ENCODE measurements at regions not wholly inside any gene's neighbourhood (a gene's known extent, or its start where the extent isn't known, plus 50 kb on each side); places are given as distances from the start of the nearest gene placed in this dataset.

DNA sequence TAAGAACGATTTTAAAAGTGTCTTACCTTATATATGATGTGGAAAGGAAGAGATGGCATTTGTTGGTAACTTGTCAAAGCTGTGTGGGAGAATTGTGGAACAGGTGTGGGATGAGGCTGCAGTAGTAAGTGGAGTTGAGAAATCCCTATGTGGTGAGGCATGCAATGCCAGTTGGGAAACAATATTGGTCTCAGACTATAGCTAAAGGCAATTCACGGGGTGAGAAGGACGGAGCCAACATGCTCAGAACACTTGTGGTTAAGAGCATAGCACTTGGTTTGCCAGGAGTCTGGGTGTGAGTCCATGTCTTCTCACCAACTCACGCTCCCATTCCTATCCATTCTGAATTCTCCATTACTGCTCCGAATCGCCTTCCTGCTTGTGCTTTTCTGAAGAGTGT lies 615.6 kb upstream of the ADAMTS9 start:
- ATAC-seq (ENCODE audit: low FRiP score) (no peak), DNase-seq (no peak)
- H3K36me3 ChIP-seq (ENCODE audit: control insufficient read depth in 1 of 2, insufficient read depth in 2 of 2, low read length in 1 of 2), result no peaks in the 10 kb centered on the region
- H3K27ac ChIP-seq (ENCODE audit: low read depth in 1 of 2, low read length in 2 of 2), result no peak overlapping the region
- H3K4me1 ChIP-seq (ENCODE audit: control insufficient read depth in 1 of 2, insufficient read depth in 2 of 2, low read length in 2 of 2), result no peaks in the 10 kb centered on the region
- peaks cover 1% of the 10 kb centered on the region for H3K9me3 ChIP-seq (ENCODE audit: control insufficient read depth, low read length)
- H3K4me3 ChIP-seq (ENCODE audit: low read length in 2 of 2), result no peak overlapping the region
- 82 to 89% methylated on average over 6 of the region's 6 CpGs for WGBS, 2 donors
- no peaks in the 10 kb centered on the region for H3K27me3 ChIP-seq (ENCODE audit: control insufficient read depth in 1 of 2, insufficient read depth in 2 of 2, low read length in 1 of 2)
- intact Hi-C loops (cut with DNase I), result no loop called here

DNA sequence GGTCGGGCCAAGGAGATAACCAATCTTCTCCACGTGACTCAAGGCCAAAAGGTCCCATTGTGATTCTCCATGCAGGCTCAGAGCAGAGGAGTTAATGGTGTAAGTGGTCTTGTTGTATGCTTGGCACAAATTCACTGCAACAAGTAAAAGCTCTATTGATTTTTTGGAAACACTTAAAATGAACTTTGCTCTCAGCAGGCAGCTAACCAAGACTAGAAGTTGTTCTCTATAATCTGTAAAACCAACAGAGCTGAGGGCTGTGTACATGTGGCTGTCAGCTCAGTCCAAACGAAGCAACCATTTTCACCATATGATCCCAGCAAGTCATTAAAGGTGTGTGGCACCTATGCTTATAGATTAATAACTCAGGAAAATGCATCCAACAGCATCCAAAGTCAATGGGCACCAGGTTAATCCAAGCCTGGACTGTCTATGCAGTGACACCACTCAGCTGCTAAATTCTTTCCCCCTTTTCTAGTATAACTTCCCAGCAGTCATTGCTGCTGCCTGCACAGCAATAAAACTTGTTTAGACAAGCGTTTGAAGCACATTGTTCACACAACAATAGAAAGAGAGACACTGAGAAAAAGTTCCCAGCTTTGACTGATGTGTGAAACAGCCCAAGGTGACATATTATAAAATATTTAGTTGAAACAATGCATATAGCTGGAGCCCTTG lies 603.8 kb upstream of the ADAMTS9 start:
- Histone ChIP-seq H3K27me3 (ENCODE audit: control insufficient read depth in 1 of 2, insufficient read depth in 2 of 2, low read length in 1 of 2) (no peaks in the 10 kb centered on the region), H3K4me3 (ENCODE audit: low read length in 2 of 2) (no peak overlapping the region), H3K27ac (ENCODE audit: low read depth in 1 of 2, low read length in 2 of 2) (no peak overlapping the region), H3K4me1 (ENCODE audit: control insufficient read depth in 1 of 2, insufficient read depth in 2 of 2, low read length in 2 of 2) (no peaks in the 10 kb centered on the region), H3K36me3 (ENCODE audit: control insufficient read depth in 1 of 2, insufficient read depth in 2 of 2, low read length in 1 of 2) (no peaks in the 10 kb centered on the region), H3K9me3 (ENCODE audit: control insufficient read depth, low read length) (no peaks in the 10 kb centered on the region)
- 77 to 80% methylated on average over 4 of the region's 4 CpGs for WGBS, 2 donors
- DNase-seq (no peak), ATAC-seq (ENCODE audit: low FRiP score) (no peak)
- intact Hi-C loops (cut with DNase I), result no loop called here

DNA sequence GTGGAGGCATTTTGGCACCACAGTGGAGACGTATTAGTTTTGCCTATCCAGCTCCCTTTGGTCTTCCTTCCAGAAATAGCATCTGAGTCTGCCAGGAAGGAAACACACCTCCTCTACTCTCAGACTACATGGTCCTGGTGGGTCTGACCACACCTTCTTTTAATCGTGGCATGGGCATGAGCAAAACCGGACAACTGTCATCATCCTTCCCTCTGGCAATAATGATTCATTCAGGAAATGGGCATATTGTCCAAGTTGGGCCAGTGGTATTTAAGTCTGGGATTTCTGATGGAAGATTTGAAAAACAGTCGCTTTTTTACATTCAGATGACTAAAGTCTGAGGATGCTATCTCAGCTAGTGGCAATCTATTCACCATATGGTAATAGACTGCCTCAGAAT lies 601.0 kb upstream of the ADAMTS9 start:
- 74 to 79% methylated on average over 4 of the region's 4 CpGs for WGBS, 2 donors
- intact Hi-C loops (cut with DNase I), result no loop called here
- DNase-seq, result no peak
- Histone ChIP-seq H3K27me3 (ENCODE audit: control insufficient read depth in 1 of 2, insufficient read depth in 2 of 2, low read length in 1 of 2) (no peaks in the 10 kb centered on the region), H3K36me3 (ENCODE audit: control insufficient read depth in 1 of 2, insufficient read depth in 2 of 2, low read length in 1 of 2) (no peaks in the 10 kb centered on the region), H3K4me1 (ENCODE audit: control insufficient read depth in 1 of 2, insufficient read depth in 2 of 2, low read length in 2 of 2) (no peaks in the 10 kb centered on the region), H3K27ac (ENCODE audit: low read depth in 1 of 2, low read length in 2 of 2) (no peak overlapping the region), H3K9me3 (ENCODE audit: control insufficient read depth, low read length) (no peaks in the 10 kb centered on the region), H3K4me3 (ENCODE audit: low read length in 2 of 2) (no peak overlapping the region)
- no peak for ATAC-seq (ENCODE audit: low FRiP score)

DNA sequence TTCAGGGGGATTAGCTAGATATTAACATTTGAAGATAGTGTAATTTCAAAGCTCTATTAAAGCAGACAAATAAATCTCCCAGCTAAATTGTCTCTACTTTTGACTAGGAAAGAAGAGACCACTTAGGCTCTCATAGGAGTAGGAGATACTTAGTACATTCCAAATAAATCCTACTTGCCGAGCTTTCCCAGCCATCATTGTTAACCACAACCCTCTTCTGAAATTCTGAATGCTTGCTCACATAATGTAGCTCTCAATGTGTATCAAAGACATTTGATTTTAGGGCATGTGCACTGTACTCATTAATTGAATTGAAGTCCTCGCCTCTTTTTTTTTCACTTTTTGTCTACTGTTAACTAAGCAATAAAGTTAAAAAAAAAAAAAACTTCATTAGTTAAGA lies 598.2 kb upstream of the ADAMTS9 start:
- 87 to 90% methylated on average over 2 of the region's 2 CpGs for WGBS, 2 donors
- intact Hi-C loops (cut with DNase I), result no loop called here
- no peaks in the 10 kb centered on the region for H3K9me3 ChIP-seq (ENCODE audit: control insufficient read depth, low read length)
- H3K27ac ChIP-seq (ENCODE audit: low read depth in 1 of 2, low read length in 2 of 2), result no peak overlapping the region
- no peak overlapping the region for H3K4me3 ChIP-seq (ENCODE audit: low read length in 2 of 2)
- no peaks in the 10 kb centered on the region for H3K36me3 ChIP-seq (ENCODE audit: control insufficient read depth in 1 of 2, insufficient read depth in 2 of 2, low read length in 1 of 2)
- DNase-seq (no peak), ATAC-seq (ENCODE audit: low FRiP score) (no peak)
- H3K4me1 ChIP-seq (ENCODE audit: control insufficient read depth in 1 of 2, insufficient read depth in 2 of 2, low read length in 2 of 2), result no peaks in the 10 kb centered on the region
- H3K27me3 ChIP-seq (ENCODE audit: control insufficient read depth in 1 of 2, insufficient read depth in 2 of 2, low read length in 1 of 2), result no peaks in the 10 kb centered on the region

DNA sequence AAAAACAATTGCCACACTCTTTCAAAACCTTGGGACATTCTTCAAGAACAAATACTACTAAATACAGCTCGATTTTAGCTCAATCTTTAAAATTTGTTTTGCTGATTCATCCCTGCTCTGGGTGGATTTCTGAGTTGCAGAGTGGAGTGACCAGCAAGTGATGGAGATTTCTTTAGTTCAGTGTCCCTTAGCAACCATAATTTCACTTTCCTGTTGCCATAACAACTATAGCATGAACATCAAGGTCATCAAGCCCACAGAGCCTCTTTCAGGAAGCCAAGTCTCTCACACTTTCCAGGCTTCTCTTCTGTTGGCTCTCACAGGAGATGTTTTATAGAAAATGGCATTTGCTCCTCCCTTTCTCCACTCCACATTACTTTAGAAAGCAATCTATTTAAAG lies 597.2 kb upstream of the ADAMTS9 start:
- intact Hi-C loops (cut with DNase I), result no loop called here
- H3K4me1 ChIP-seq (ENCODE audit: control insufficient read depth in 1 of 2, insufficient read depth in 2 of 2, low read length in 2 of 2), result no peaks in the 10 kb centered on the region
- H3K36me3 ChIP-seq (ENCODE audit: control insufficient read depth in 1 of 2, insufficient read depth in 2 of 2, low read length in 1 of 2), result no peaks in the 10 kb centered on the region
- WGBS, 2 donors, result 28 to 38% methylated on average over 1 of the region's 1 CpG
- ATAC-seq (ENCODE audit: low FRiP score) (no peak), DNase-seq (no peak)
- no peak overlapping the region for H3K27ac ChIP-seq (ENCODE audit: low read depth in 1 of 2, low read length in 2 of 2)
- no peak overlapping the region for H3K4me3 ChIP-seq (ENCODE audit: low read length in 2 of 2)
- no peaks in the 10 kb centered on the region for H3K9me3 ChIP-seq (ENCODE audit: control insufficient read depth, low read length)
- H3K27me3 ChIP-seq (ENCODE audit: control insufficient read depth in 1 of 2, insufficient read depth in 2 of 2, low read length in 1 of 2), result no peaks in the 10 kb centered on the region

DNA sequence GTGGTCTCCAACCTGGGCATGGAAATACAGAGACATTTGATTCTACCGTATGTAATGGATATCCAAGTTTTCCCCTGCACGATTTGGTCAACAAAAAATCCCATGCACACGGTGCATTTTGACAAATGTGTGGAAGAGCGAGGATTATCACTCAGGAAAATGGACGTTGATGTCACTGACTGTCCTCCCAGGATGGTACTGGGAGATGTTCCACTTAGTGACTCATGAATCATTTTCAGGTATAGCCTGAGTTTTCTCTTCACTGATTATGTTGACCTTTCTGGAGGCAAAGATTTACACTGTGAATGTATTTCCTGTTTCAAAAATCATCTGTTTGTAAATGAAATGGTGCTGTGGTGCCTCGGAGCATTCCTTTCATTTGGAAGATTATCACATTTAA lies 596.7 kb upstream of the ADAMTS9 start:
- no peak for ATAC-seq (ENCODE audit: low FRiP score)
- no peak overlapping the region for H3K4me3 ChIP-seq (ENCODE audit: low read length in 2 of 2)
- WGBS, 2 donors, result 85 to 86% methylated on average over 6 of the region's 6 CpGs
- DNase-seq, result no peak
- no peak overlapping the region for H3K27ac ChIP-seq (ENCODE audit: low read depth in 1 of 2, low read length in 2 of 2)
- H3K36me3 ChIP-seq (ENCODE audit: control insufficient read depth in 1 of 2, insufficient read depth in 2 of 2, low read length in 1 of 2), result no peaks in the 10 kb centered on the region
- no peaks in the 10 kb centered on the region for H3K4me1 ChIP-seq (ENCODE audit: control insufficient read depth in 1 of 2, insufficient read depth in 2 of 2, low read length in 2 of 2)
- no peaks in the 10 kb centered on the region for H3K27me3 ChIP-seq (ENCODE audit: control insufficient read depth in 1 of 2, insufficient read depth in 2 of 2, low read length in 1 of 2)
- H3K9me3 ChIP-seq (ENCODE audit: control insufficient read depth, low read length), result no peaks in the 10 kb centered on the region
- intact Hi-C loops (cut with DNase I), result no loop called here

DNA sequence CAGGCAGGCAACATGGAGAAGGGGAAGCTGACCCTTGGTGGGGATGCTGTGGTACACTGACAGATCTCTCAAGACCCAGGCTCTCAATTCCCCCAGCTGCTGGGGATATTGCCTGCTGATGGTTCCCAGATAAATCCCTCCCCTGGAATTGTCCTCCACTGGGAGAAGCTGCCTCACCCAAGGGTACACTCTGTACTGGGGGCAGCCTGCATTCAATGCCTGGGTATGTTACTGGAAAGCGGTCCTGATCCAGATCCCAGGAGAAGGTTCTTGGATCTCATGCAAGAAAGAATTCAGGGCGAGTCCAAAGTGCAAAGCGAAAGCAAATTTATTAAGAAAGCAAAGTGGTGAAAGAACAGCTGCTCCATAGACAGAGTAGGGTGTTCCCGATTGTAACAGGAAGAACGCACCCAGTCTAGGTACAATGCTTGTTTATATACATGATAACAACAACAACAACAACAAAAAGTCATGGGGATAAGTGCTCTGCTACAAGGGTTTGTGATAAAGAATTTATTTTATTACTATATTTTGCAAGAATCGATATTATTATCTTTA lies 591.5 kb upstream of the ADAMTS9 start:
- H3K4me3 ChIP-seq (ENCODE audit: low read length in 2 of 2), result no peak overlapping the region
- no peaks in the 10 kb centered on the region for H3K4me1 ChIP-seq (ENCODE audit: control insufficient read depth in 1 of 2, insufficient read depth in 2 of 2, low read length in 2 of 2)
- WGBS, 2 donors, result 69 to 90% methylated on average over 6 of the region's 6 CpGs
- no peaks in the 10 kb centered on the region for H3K9me3 ChIP-seq (ENCODE audit: control insufficient read depth, low read length)
- H3K27ac ChIP-seq (ENCODE audit: low read depth in 1 of 2, low read length in 2 of 2), result no peak overlapping the region
- intact Hi-C loops (cut with DNase I), result no loop called here
- H3K36me3 ChIP-seq (ENCODE audit: control insufficient read depth in 1 of 2, insufficient read depth in 2 of 2, low read length in 1 of 2), result no peaks in the 10 kb centered on the region
- no peaks in the 10 kb centered on the region for H3K27me3 ChIP-seq (ENCODE audit: control insufficient read depth in 1 of 2, insufficient read depth in 2 of 2, low read length in 1 of 2)
- ATAC-seq (ENCODE audit: low FRiP score) (no peak), DNase-seq (no peak)

DNA sequence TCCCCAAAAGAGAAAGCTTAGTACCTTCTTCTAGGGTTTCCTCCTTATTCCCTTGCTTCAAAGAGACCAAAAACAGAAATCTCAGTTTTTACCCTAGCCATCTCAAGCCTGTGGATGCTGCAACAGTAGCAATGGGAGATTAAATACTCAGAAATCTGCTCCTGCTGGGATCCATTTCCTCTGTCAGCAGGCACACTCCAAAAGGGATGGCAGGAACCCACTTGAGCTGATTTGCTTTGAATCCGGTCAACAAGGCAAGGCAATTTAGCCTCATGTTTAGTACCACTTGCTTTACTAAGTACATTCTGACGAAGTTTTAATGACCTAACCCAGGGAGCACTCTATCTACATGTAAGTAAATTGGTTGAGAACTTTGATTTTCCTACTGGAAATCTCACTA lies 590.0 kb upstream of the ADAMTS9 start:
- no peaks in the 10 kb centered on the region for H3K36me3 ChIP-seq (ENCODE audit: control insufficient read depth in 1 of 2, insufficient read depth in 2 of 2, low read length in 1 of 2)
- H3K9me3 ChIP-seq (ENCODE audit: control insufficient read depth, low read length), result no peaks in the 10 kb centered on the region
- H3K27me3 ChIP-seq (ENCODE audit: control insufficient read depth in 1 of 2, insufficient read depth in 2 of 2, low read length in 1 of 2), result no peaks in the 10 kb centered on the region
- 82% methylated on average over 2 of the region's 2 CpGs for WGBS, 2 donors
- no peak for ATAC-seq (ENCODE audit: low FRiP score)
- no peaks in the 10 kb centered on the region for H3K4me1 ChIP-seq (ENCODE audit: control insufficient read depth in 1 of 2, insufficient read depth in 2 of 2, low read length in 2 of 2)
- H3K4me3 ChIP-seq (ENCODE audit: low read length in 2 of 2), result no peak overlapping the region
- H3K27ac ChIP-seq (ENCODE audit: low read depth in 1 of 2, low read length in 2 of 2), result no peak overlapping the region
- intact Hi-C loops (cut with DNase I), result no loop called here
- no peak for DNase-seq

DNA sequence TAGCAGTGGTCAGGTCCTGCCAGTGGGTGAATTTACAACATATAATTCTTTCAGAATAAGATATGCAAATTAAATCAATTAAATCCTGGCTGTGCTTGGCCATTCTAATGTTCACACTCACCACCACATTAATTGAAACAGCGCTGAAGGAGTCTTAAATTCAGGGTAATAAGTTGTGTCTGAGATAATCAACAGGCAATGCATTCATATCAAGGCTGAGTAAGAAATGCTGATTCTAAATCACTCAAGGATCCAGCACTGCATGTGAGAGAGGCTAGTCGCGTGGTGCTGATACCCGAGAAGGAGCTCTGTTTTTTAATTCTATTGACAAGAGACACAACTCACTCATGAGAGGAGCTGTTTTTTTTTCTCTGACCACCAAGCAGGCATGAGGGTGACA lies 588.8 kb upstream of the ADAMTS9 start:
- no peak for ATAC-seq (ENCODE audit: low FRiP score)
- no peaks in the 10 kb centered on the region for H3K27me3 ChIP-seq (ENCODE audit: control insufficient read depth in 1 of 2, insufficient read depth in 2 of 2, low read length in 1 of 2)
- 56 to 63% methylated on average over 4 of the region's 4 CpGs for WGBS, 2 donors

More for the DNA sequence above, 588.8 kb upstream of the ADAMTS9 start:
- no peak for DNase-seq
- Histone ChIP-seq H3K9me3 (ENCODE audit: control insufficient read depth, low read length) (no peaks in the 10 kb centered on the region), H3K4me1 (ENCODE audit: control insufficient read depth in 1 of 2, insufficient read depth in 2 of 2, low read length in 2 of 2) (no peaks in the 10 kb centered on the region), H3K4me3 (ENCODE audit: low read length in 2 of 2) (no peak overlapping the region), H3K36me3 (ENCODE audit: control insufficient read depth in 1 of 2, insufficient read depth in 2 of 2, low read length in 1 of 2) (no peaks in the 10 kb centered on the region), H3K27ac (ENCODE audit: low read depth in 1 of 2, low read length in 2 of 2) (no peak overlapping the region)
- intact Hi-C loops (cut with DNase I), result no loop called here
